K562 (cell line): ENCODE measurements at regions not wholly inside any gene's neighbourhood (a gene's known extent, or its start where the extent isn't known, plus 50 kb on each side); places are given as distances from the start of the nearest gene placed in this dataset.

Experiments
- CTCF ChIP-seq, 3 experiments: IDR thresholded peaks in 2 of 3; conservative IDR thresholded peaks in 1 of 3; 2 replicates each; pipeline ENCODE4 v1.5.1; 2011 to 2012; ENCODE audit warnings: low read length in 3 of 3, mild to moderate bottlenecking in 3 of 3, control low read depth in 2 of 3, improper control_type of control experiment in 1 of 3, inconsistent platforms in 1 of 3, low read depth in 1 of 3, mixed read lengths in 1 of 3, moderate library complexity in 1 of 3; ENCODE audit not compliant: insufficient read depth in 2 of 3
- EZH2 ChIP-seq: IDR thresholded peaks from 2 replicates; pipeline ENCODE4 v1.6.1; 2012; ENCODE audit warnings: low read depth, mild to moderate bottlenecking, inconsistent platforms, low read length, borderline replicate concordance
- MAFK ChIP-seq: IDR thresholded peaks from 2 replicates; pipeline ENCODE4 v1.6.1; 2011; ENCODE audit warnings: low read length, improper control_type of control experiment
- NR1H2 ChIP-seq: sonication (generic); formaldehyde crosslinking; IDR thresholded peaks from 2 replicates; pipeline ENCODE4 v1.4.0; 2020; ENCODE audit warnings: mild to moderate bottlenecking, missing genetic modification reagents
- NR2C2 ChIP-seq, 2 experiments: fragments of 200-800 bp in 1 of 2; sonication (Bioruptor generic) in 1 of 2; sonication (generic) in 1 of 2; formaldehyde crosslinking in 1 of 2; IDR thresholded peaks; 2 replicates each; pipeline versions ENCODE4 v1.6.1 to v1.8.0; 2016 to 2022; ENCODE audit warnings: mild to moderate bottlenecking in 1 of 2, missing compliant biosample characterization in 1 of 2, missing genetic modification characterization in 1 of 2, missing genetic modification reagents in 1 of 2
- RBM17 ChIP-seq: fragments of 200-400 bp; formaldehyde crosslinking; IDR thresholded peaks from 2 replicates; pipeline ENCODE4 v1.6.1; 2017; ENCODE audit warnings: low read depth, mild to moderate bottlenecking, low read length, borderline replicate concordance
- SMAD2 ChIP-seq: fragments of 150-350 bp; IDR thresholded peaks from 2 replicates; pipeline ENCODE4 v1.6.1; 2014; ENCODE audit warnings: low read depth, mild to moderate bottlenecking, low read length
- TF ChIP-seq, protein P1 (sequence below), 3 experiments: fragments of 200-800 bp in 1 of 3; fragments of 250-450 bp in 1 of 3; fragments of 450-650 bp in 1 of 3; sonication (Bioruptor Pico) in 1 of 3; sonication (Bioruptor generic) in 1 of 3; formaldehyde crosslinking in 1 of 3; IDR thresholded peaks; 2 replicates each; pipeline versions ENCODE4 v1.6.1 to v1.8.0; 2016 to 2022; ENCODE audit warnings: mild to moderate bottlenecking in 2 of 3, missing genetic modification characterization in 2 of 3, missing compliant biosample characterization in 1 of 3, moderate library complexity in 1 of 3

DNA sequence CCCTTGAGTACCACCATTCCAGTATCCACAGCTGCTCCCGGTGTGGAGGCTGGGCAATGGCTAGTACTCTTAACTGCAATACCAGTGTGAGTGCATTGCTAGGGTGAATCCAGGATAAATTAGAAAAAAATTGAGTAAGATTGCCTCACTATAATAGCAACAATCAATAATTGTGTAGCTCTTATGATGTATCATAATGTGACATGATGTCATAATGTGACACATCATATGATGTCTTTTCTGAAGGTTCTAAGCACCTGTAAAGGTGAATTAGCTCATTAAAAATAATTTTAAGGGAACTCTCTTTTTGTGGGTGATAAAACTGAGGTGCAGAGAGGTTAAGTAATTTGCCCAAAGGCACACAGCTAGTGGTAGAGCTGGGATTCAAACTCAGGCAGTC, 424.4 kb downstream of the HLX start:
- TF ChIP-seq NR2C2 (CRISPR knock-in tag; IDR thresholded peaks at IDR 0.05) (no peak), NR2C2 (tag; IDR thresholded peaks at IDR 0.05) (no peak), CTCF (IDR thresholded peaks at IDR 0.05 in 2 of 3, conservative IDR thresholded peaks at IDR 0.05 in 1 of 3; ENCODE audit: insufficient read depth in 2 of 3, low read depth in 1 of 3, low read length in 3 of 3) (no peak), NR1H2 (CRISPR knock-in tag) (no peak), SMAD2 (no peak), RBM17 (no peak), MAFK (no peak), EZH2 (no peak)
- TF ChIP-seq, protein P1, sequence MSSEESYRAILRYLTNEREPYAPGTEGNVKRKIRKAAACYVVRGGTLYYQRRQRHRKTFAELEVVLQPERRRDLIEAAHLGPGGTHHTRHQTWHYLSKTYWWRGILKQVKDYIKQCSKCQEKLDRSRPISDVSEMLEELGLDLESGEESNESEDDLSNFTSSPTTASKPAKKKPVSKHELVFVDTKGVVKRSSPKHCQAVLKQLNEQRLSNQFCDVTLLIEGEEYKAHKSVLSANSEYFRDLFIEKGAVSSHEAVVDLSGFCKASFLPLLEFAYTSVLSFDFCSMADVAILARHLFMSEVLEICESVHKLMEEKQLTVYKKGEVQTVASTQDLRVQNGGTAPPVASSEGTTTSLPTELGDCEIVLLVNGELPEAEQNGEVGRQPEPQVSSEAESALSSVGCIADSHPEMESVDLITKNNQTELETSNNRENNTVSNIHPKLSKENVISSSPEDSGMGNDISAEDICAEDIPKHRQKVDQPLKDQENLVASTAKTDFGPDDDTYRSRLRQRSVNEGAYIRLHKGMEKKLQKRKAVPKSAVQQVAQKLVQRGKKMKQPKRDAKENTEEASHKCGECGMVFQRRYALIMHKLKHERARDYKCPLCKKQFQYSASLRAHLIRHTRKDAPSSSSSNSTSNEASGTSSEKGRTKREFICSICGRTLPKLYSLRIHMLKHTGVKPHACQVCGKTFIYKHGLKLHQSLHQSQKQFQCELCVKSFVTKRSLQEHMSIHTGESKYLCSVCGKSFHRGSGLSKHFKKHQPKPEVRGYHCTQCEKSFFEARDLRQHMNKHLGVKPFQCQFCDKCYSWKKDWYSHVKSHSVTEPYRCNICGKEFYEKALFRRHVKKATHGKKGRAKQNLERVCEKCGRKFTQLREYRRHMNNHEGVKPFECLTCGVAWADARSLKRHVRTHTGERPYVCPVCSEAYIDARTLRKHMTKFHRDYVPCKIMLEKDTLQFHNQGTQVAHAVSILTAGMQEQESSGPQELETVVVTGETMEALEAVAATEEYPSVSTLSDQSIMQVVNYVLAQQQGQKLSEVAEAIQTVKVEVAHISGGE (CRISPR knock-in tag; IDR thresholded peaks at IDR 0.05), result no peak
